IPS-18a (cell line): ENCODE measurements at regions not wholly inside any gene's neighbourhood (a gene's known extent, or its start where the extent isn't known, plus 50 kb on each side); places are given as distances from the start of the nearest gene placed in this dataset.

Experiments
- H3K27ac ChIP-seq: one replicate; pipeline ENCODE4 v1.5.1; 2013; ENCODE audit warnings: low read length
- H3K27me3 ChIP-seq: one replicate; pipeline ENCODE4 v1.6.1; 2013; ENCODE audit warnings: mild to moderate bottlenecking, low read length; ENCODE audit not compliant: control insufficient read depth, insufficient read depth
- H3K36me3 ChIP-seq: one replicate; pipeline ENCODE4 v1.6.1; 2013; ENCODE audit warnings: low read depth, low read length; ENCODE audit not compliant: control insufficient read depth
- H3K4me1 ChIP-seq: one replicate; pipeline ENCODE4 v1.6.1; 2013; ENCODE audit warnings: low read depth, low read length; ENCODE audit not compliant: control insufficient read depth
- H3K4me3 ChIP-seq: one replicate; pipeline ENCODE4 v1.5.1; 2013; ENCODE audit warnings: low read length
- H3K9ac ChIP-seq: one replicate; pipeline ENCODE4 v1.6.1; 2013; ENCODE audit warnings: mild to moderate bottlenecking, low read length, moderate library complexity
- H3K9me3 ChIP-seq: one replicate; pipeline ENCODE4 v1.6.1; 2013; ENCODE audit warnings: low read depth, low read length; ENCODE audit not compliant: control insufficient read depth

GRCh38 chr1:88191917-88192316 lies 492.2 kb upstream of the PKN2 start:
- Histone ChIP-seq H3K36me3 (no peaks in the 10 kb centered on the region), H3K9ac (no peak overlapping the region), H3K4me1 (no peaks in the 10 kb centered on the region), H3K4me3 (no peak overlapping the region), H3K27ac (no peak overlapping the region), H3K27me3 (no peaks in the 10 kb centered on the region), H3K9me3 (no peaks in the 10 kb centered on the region)

DNA sequence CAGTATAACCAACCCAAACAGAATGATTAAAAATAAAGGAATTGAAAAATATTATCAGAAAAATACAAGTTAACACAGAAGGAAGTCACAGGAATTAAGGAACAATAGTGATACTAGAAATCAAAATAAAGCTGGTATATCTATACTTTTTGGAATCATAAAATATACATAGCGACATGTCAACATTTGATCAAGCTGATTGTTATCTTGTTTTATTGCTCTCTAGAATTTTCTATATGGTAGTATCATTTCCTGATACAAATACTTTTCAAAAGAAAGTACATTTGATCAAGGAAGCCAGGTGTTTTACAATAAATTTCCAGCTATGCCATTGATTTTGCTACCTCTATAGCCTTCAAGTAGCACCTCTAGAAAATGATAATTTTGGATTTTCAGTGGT lies 489.5 kb upstream of the PKN2 start:
- Histone ChIP-seq H3K27me3 (no peaks in the 10 kb centered on the region), H3K4me1 (no peaks in the 10 kb centered on the region), H3K27ac (no peak overlapping the region), H3K9me3 (no peaks in the 10 kb centered on the region), H3K9ac (no peak overlapping the region), H3K4me3 (no peak overlapping the region), H3K36me3 (no peaks in the 10 kb centered on the region)

GRCh38 chr1:88200545-88200944 lies 483.5 kb upstream of the PKN2 start:
- no peak overlapping the region for H3K9ac ChIP-seq
- no peaks in the 10 kb centered on the region for H3K9me3 ChIP-seq
- H3K27ac ChIP-seq: no peak overlapping the region
- no peak overlapping the region for H3K4me3 ChIP-seq
- no peaks in the 10 kb centered on the region for H3K36me3 ChIP-seq
- H3K27me3 ChIP-seq: no peaks in the 10 kb centered on the region
- no peaks in the 10 kb centered on the region for H3K4me1 ChIP-seq

- Histone ChIP-seq H3K27me3 (no peaks in the 10 kb centered on the region), H3K4me3 (no peak overlapping the region), H3K9ac (no peak overlapping the region), H3K9me3 (no peaks in the 10 kb centered on the region), H3K36me3 (no peaks in the 10 kb centered on the region), H3K4me1 (no peaks in the 10 kb centered on the region), H3K27ac (no peak overlapping the region)
These were observed 480.0 kb upstream of the PKN2 start for GRCh38 chr1:88204111-88204510.

DNA sequence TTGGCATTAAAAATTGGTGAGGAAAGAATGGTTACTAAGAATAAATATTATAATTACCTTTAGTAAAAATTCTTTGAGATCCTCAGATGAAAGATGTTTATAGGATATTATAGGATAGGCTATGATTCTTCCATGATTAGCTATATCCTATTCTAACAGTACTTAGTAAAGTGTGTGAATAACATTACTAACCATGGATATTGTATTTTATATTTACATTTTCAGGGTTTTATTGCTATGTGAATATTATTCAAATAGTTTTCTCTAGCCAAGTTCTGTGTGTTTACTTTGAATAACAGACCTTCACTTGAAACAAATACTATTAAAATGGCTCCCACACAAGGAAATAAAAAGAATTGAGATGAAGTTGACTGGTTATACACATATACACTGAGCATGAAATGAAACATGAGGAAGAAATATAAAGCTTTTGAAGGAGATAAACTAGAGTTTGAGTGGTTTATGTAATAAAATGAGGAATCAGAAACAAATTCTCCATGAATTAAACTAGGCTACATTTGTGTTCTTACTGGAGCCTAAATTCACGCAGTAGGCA lies 479.4 kb upstream of the PKN2 start:
- Histone ChIP-seq H3K4me3 (no peak overlapping the region), H3K27ac (no peak overlapping the region), H3K4me1 (no peaks in the 10 kb centered on the region), H3K27me3 (no peaks in the 10 kb centered on the region), H3K36me3 (no peaks in the 10 kb centered on the region), H3K9ac (no peak overlapping the region), H3K9me3 (no peaks in the 10 kb centered on the region)

DNA sequence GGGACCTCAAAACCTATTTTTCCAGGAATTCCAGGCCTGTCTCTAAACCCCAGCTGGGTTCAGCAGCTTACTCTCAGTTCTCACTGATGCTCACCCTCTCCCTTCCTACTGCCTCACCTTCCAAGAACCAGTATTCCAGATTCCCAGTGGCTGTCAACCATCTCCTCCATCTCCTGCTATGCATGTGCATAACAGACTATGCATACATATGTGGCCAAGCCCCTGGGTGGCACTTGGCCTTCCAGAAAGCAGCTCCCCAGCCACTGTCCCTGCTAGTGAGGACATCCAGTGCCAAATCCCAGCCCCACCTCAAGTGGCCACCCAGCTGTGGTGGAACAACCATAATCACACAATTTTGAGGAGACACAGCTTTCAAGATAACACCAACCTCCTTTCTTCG lies 475.7 kb upstream of the PKN2 start:
- H3K4me3 ChIP-seq: no peak overlapping the region
- no peak overlapping the region for H3K9ac ChIP-seq
- H3K4me1 ChIP-seq: no peaks in the 10 kb centered on the region
- no peaks in the 10 kb centered on the region for H3K9me3 ChIP-seq
- H3K27ac ChIP-seq: no peak overlapping the region
- H3K27me3 ChIP-seq: no peaks in the 10 kb centered on the region
- no peaks in the 10 kb centered on the region for H3K36me3 ChIP-seq

DNA sequence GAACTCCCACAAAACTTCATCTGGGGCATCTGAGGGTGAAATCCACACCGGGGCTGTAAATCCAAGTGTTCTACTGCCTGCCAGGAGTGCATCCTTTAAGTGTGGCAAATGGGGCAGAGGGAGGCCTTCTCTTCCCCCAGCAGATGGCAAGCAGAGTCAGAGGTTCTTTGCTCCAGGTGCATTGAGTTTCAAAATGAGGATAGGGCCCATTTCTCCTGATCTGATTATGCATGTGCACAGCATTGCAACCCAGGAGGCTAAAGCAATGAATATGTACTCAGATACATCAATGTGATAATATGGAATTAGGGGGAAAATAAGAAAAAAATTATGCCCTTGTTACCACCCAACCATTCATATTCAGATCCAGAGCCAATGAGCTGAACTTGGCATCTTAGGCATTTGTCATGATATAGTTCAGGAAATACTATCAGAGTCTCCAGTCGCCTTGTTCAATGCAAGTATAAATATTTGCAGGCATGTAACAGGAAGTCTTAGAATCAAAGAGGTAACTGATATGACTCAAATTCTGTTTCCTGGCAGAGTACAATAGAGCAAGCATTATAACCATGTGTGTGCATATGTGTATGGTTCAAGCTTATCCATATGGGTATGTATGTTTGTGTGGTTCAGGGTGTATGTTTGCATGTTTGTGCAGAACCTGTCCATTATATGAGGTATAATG lies 473.8 kb upstream of the PKN2 start:
- no peaks in the 10 kb centered on the region for H3K9me3 ChIP-seq
- H3K27me3 ChIP-seq: no peaks in the 10 kb centered on the region
- H3K27ac ChIP-seq: no peak overlapping the region
- no peaks in the 10 kb centered on the region for H3K4me1 ChIP-seq
- no peak overlapping the region for H3K9ac ChIP-seq
- H3K4me3 ChIP-seq: no peak overlapping the region
- H3K36me3 ChIP-seq: no peaks in the 10 kb centered on the region

DNA sequence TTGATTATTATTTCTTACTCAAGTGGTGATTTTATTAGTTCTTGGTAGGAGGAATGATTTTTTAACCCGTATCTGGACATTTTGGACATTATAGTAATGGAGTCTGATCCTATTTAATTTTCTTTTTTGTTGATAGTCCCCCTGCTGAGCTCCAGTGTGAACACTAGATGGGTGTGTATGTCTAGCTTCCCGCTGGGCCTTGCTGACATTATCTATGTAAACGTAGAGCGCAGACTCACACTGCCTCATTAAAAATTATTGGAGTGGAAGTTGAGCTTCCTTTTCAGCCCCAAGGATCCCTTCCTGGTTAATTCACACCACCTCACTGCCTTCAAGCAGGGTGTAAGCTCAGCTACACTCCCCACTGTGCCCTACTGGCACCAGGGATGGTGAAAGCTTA lies 467.6 kb upstream of the PKN2 start:
- Histone ChIP-seq H3K27ac (no peak overlapping the region), H3K9me3 (no peaks in the 10 kb centered on the region), H3K9ac (no peak overlapping the region), H3K36me3 (no peaks in the 10 kb centered on the region), H3K27me3 (no peaks in the 10 kb centered on the region), H3K4me3 (no peak overlapping the region), H3K4me1 (no peaks in the 10 kb centered on the region)

DNA sequence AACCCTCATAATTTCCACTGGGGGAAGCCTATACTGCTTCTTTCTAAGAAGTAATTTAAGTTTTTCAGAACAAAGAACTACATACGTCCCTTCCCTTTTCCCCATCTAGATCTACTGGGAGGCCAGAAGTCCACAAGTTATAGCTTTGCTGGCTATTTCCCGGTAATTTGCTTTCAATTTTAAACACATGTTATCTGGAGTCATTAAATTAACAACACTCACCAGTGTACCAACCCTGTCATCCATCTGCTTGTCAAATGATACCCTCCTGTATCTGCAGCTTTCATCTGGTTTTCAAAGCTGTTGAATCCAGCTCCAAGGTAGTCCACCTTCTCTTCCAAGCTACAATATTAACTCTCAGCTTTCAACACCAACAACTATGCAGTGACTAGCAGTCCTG lies 466.7 kb upstream of the PKN2 start:
- Histone ChIP-seq H3K27me3 (no peaks in the 10 kb centered on the region), H3K27ac (no peak overlapping the region), H3K4me1 (no peaks in the 10 kb centered on the region), H3K9ac (no peak overlapping the region), H3K4me3 (no peak overlapping the region), H3K9me3 (no peaks in the 10 kb centered on the region), H3K36me3 (no peaks in the 10 kb centered on the region)

GRCh38 chr1:88219521-88219920 lies 464.6 kb upstream of the PKN2 start:
- no peaks in the 10 kb centered on the region for H3K9me3 ChIP-seq
- no peak overlapping the region for H3K4me3 ChIP-seq
- H3K4me1 ChIP-seq: no peaks in the 10 kb centered on the region
- H3K36me3 ChIP-seq: no peaks in the 10 kb centered on the region
- no peak overlapping the region for H3K9ac ChIP-seq
- no peaks in the 10 kb centered on the region for H3K27me3 ChIP-seq
- no peak overlapping the region for H3K27ac ChIP-seq

DNA sequence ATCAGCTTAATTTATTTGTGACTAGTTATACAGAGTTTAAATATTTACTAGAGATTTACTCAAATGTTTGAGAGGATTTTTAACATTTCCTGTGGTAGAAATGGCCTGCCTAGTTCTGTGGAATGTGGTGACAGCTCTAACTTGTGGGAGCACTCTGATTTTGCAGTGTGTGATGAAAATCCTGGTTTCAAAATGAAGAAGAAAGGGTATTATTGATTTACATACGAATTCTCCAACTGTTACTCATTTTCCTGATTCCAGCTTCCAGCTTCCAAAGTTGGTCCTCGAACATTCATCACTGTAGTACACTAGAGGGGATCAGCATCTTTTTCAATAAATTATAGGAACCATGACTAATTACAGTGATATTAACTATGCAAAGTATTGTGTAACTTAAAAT lies 462.7 kb upstream of the PKN2 start:
- no peak overlapping the region for H3K27ac ChIP-seq
- no peak overlapping the region for H3K4me3 ChIP-seq
- H3K36me3 ChIP-seq: no peaks in the 10 kb centered on the region
- H3K9me3 ChIP-seq: no peaks in the 10 kb centered on the region
- H3K9ac ChIP-seq: no peak overlapping the region
- no peaks in the 10 kb centered on the region for H3K27me3 ChIP-seq
- no peaks in the 10 kb centered on the region for H3K4me1 ChIP-seq

GRCh38 chr1:88224906-88225305 lies 459.2 kb upstream of the PKN2 start:
- Histone ChIP-seq H3K9me3 (no peaks in the 10 kb centered on the region), H3K27ac (no peak overlapping the region), H3K36me3 (no peaks in the 10 kb centered on the region), H3K4me1 (no peaks in the 10 kb centered on the region), H3K27me3 (no peaks in the 10 kb centered on the region), H3K9ac (no peak overlapping the region), H3K4me3 (no peak overlapping the region)
